ENCODE measurements at regions not wholly inside any gene's neighbourhood (a gene's known extent, or its start where the extent isn't known, plus 50 kb on each side); places are given as distances from the start of the nearest gene placed in this dataset.
"Not testable (repeated sequence)": the region's sequence is repeated elsewhere in the genome, so short reads cannot be mapped to it uniquely, and the experiment has no call there.

GRCh38 chr12:24679126-24679525 lies 269.8 kb downstream of the BCAT1 start:
- DNase-seq (ENCODE audit: insufficient read length, low spot score): no peak
- FAIRE-seq: no peak

GRCh38 chr12:24678436-24678835 lies 270.5 kb downstream of the BCAT1 start:
- FAIRE-seq (no peak), DNase-seq (ENCODE audit: insufficient read length, low spot score) (no peak)

GRCh38 chr12:24668563-24668962 lies 280.3 kb downstream of the BCAT1 start:
- DNase-seq (ENCODE audit: insufficient read length, low spot score): no peak
- no peak for FAIRE-seq

- FAIRE-seq: no peak
- no peak for DNase-seq (ENCODE audit: insufficient read length, low spot score)
Measured at GRCh38 chr12:24664161-24664880, 284.6 kb downstream of the BCAT1 start.

DNA sequence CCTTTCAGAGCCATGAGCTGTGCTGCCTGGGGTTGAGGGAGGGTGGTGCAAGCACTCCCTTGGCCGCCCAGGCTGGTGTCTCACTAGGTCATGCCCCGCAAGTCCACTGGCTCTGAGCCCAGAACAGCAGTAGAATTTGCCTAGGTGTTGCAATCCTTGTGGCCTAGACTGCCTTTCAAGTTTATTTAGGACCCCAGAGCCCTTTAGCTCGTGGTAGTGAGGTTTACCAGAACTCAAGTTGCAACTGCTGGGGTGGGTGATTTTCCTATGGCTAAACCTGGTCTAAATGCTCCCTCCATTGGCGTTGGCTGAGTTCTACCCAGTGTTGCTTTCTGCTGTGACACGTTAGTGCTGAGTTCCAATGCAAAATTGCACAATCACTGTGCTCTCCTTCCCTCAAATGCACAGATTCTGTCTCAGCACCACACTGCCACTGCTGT lies 287.2 kb downstream of the BCAT1 start:
- no peak for FAIRE-seq
- no peak for DNase-seq (ENCODE audit: insufficient read length, low spot score)

GRCh38 chr12:24659016-24659415 lies 289.9 kb downstream of the BCAT1 start:
- FAIRE-seq (peak; percentile 18), DNase-seq (ENCODE audit: insufficient read length, low spot score) (no peak)

GRCh38 chr12:24654344-24654743 lies 294.6 kb downstream of the BCAT1 start:
- DNase-seq (ENCODE audit: insufficient read length, low spot score); FAIRE-seq: not testable (repeated sequence)

GRCh38 chr12:24649634-24650033 lies 299.3 kb downstream of the BCAT1 start:
- no peak for FAIRE-seq
- DNase-seq (ENCODE audit: insufficient read length, low spot score): no peak

DNA sequence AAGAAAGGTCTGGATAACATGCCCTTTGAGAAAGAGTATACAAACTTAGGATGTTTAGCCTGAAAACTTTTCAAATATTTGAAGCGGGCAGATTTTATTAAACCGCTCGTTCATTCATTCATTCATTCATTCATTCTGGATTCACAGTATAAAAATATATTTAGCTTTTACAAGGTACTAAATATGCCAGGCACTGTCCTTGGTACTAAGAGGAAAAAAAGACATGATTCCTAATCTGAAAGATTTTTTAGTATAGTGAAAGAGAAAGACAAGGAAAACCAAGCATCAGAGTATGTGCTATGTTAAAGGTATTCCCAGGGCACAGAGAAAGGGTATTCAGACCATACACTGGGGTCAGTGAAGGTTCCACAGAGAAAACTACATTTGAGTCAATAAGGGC lies 299.7 kb downstream of the BCAT1 start:
- FAIRE-seq (no peak), DNase-seq (ENCODE audit: insufficient read length, low spot score) (no peak)

GRCh38 chr12:24645254-24645653 lies 303.6 kb downstream of the BCAT1 start:
- FAIRE-seq (no peak), DNase-seq (ENCODE audit: insufficient read length, low spot score) (no peak)

DNA sequence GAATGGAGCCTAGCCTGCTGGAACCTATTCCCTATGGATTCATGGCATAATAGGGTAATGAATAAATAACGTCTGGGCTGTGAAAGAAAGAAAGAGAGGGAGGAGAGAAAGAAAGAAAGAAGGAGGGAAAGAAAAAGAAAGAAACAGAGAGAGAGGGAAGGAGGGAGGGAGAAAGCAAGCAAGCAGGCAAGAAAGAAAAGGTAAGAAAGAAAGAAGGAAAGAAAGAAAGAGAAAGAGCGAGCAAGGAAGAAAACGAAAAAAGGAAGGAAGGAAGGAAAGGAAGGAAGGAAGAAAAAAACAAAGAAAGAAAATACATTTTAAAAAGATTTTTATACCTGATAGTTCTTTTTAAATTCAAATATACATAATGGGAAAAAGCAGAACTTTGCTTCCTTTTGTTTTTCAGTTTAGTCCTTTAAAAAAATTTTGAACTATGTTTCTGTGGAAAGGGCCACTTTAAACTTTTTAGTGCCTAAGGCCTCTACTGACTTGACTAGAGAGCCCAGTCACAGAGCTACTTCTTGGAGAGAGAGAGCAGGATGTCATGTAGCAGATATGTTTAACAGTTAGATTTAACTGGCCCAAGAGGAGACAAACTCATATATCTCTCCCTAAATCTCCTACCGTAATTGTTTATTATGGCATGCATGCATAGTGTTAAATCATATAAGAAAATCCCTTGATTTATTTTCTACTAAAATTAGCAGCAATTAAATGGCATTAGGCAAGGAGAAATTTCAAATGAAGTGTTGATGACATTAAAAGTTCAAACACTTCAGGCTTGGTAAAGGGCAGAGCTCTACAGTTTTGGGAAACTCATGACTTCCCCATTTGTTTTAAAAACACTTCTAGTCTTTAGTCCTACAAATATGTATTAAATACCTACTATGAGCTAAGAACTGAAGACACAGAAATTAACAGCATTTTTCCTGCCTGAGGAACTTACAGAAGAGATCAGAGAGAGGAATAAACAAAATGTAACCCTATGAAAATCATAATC lies 305.5 kb downstream of the BCAT1 start:
- FAIRE-seq (no peak), DNase-seq (ENCODE audit: insufficient read length, low spot score) (no peak)

DNA sequence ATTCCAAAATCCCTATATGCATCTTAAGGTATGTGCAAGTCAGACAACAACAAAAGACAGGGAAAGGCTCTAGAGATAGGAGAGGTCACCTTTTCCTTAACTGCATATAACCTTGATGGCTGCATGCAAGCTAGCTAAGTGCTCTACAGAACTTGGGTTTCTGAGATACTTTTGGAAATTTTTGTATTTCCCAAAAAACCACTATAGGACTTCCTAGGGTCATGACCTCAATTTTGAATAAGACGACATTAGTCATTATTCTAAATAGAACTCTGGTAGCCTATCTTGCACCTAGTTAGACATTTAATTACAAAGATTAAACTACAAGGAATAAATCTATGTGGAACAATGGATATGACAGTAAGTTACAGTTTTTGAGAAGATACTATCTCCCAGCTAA lies 309.3 kb downstream of the BCAT1 start:
- DNase-seq (ENCODE audit: insufficient read length, low spot score): no peak
- FAIRE-seq: no peak

DNA sequence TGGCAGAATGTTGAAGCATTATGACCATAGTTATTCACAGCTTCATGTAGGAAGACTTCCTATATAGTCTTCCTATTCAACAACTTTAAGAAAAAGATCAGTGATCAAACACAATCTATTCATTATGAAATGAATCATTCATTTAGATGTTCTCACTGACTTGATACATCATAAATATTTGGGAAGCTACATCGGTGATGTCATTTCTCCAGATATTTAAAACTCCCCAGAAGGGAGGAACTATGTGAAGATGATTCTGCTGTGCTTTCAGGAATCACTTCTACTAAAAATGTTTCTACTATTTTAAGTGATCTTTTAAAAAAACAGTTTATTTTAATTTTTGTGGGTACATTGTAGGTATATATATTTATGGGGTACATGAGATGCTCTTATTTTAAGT lies 316.4 kb downstream of the BCAT1 start:
- DNase-seq (ENCODE audit: insufficient read length, low spot score) (no peak), FAIRE-seq (no peak)

- DNase-seq (ENCODE audit: insufficient read length, low spot score) (no peak), FAIRE-seq (no peak)
Measured at GRCh38 chr12:24631676-24632426, 317.1 kb downstream of the BCAT1 start.

- FAIRE-seq (no peak), DNase-seq (ENCODE audit: insufficient read length, low spot score) (no peak)
Measured at GRCh38 chr12:24630856-24631255, 318.0 kb downstream of the BCAT1 start.

GRCh38 chr12:24630446-24630845 lies 318.5 kb downstream of the BCAT1 start:
- FAIRE-seq (no peak), DNase-seq (ENCODE audit: insufficient read length, low spot score) (no peak)

DNA sequence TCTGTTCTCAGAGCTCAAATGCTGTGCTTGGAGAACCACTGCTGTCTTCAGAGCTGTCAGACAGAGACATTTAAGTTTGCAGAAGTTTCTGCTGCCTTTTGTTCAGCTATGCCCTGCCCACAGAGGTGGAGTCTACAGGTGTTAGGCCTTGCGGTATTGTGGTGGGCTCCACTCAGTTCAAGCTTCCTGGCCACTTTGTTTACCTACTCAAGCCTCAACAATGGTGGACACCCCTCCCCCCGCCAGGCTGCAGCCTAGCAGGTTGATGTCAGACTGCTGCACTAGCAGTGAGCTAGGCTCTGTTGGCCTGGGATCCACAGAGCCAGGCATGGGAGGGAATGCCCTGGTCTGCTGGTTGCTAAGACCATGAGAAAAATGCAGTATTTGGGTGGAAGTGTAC lies 323.8 kb downstream of the BCAT1 start:
- DNase-seq (ENCODE audit: insufficient read length, low spot score): no peak
- no peak for FAIRE-seq

DNA sequence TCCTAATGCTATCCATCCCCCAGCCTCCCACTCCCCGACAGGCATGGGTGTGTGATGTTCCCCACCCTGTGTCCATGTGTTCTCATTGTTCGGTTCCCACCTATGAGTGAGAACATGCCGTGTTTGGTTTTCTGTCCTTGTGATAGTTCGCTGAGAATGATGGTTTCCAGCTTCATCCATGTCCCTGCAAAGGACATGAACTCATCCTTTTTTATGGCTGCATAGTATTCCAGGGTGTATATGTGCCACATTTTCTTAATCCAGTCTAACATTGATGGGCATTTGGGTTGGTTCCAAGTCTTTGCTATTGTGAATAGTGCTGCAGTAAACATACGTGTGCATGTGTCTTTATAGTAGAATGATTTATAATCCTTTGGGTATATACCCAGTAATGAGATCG lies 328.9 kb downstream of the BCAT1 start:
- not testable (repeated sequence) for FAIRE-seq; DNase-seq (ENCODE audit: insufficient read length, low spot score)

DNA sequence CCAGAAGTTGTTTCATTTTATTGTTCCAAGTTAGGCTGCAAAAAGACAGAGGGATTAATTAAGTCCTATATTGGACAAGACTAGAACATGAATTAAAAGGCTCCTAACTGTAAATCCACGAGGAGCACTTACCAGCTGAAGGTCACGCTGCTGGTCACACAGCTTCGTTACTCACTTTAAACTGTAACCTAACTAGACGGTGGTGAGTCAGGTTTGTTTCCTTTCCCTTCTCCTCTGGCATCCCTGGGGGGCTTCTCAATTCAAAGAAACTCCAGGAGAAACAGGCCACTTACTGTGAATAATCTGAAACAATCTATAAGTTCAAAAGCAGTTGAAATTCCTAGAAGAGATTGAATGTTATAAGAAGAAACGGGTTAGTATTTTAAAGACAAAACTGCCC lies 331.4 kb downstream of the BCAT1 start:
- FAIRE-seq: no peak
- no peak for DNase-seq (ENCODE audit: insufficient read length, low spot score)

GRCh38 chr12:24615967-24616411 lies 332.9 kb downstream of the BCAT1 start:
- FAIRE-seq: no peak

More at GRCh38 chr12:24615967-24616411, 332.9 kb downstream of the BCAT1 start:
- no peak for DNase-seq (ENCODE audit: insufficient read length, low spot score)

Measured in GM19239 (cell line).